DOHH2 (cell line): ENCODE measurements at regions not wholly inside any gene's neighbourhood (a gene's known extent, or its start where the extent isn't known, plus 50 kb on each side); places are given as distances from the start of the nearest gene placed in this dataset.

ENCODE experiments used
- H3F3A ChIP-seq: fragments of 200-600 bp; sonication (generic), shearing (Covaris generic); 2 replicates; pipeline ENCODE4 v1.6.0; 2016; ENCODE audit warnings: antibody characterized with exemption, mild to moderate bottlenecking; ENCODE audit not compliant: control insufficient read depth, insufficient read depth
- H3K27ac ChIP-seq: fragments of 200-600 bp; sonication (generic); 2 replicates; pipeline ENCODE4 v1.5.1; 2014; ENCODE audit warnings: low read depth, mild to moderate bottlenecking, low read length, moderate library complexity
- H3K27me3 ChIP-seq: fragments of 200-600 bp; sonication (generic); 2 replicates; pipeline ENCODE4 v1.6.1; 2014; ENCODE audit warnings: mild to moderate bottlenecking, low read length, mixed read lengths; ENCODE audit not compliant: control insufficient read depth
- H3K36me3 ChIP-seq: fragments of 200-600 bp; sonication (generic); 2 replicates; pipeline ENCODE4 v1.6.1; 2014; ENCODE audit warnings: mild to moderate bottlenecking, low read length, moderate library complexity, mixed read lengths; ENCODE audit not compliant: control insufficient read depth
- H3K4me1 ChIP-seq: fragments of 200-600 bp; sonication (generic); 2 replicates; pipeline ENCODE4 v1.6.1; 2014; ENCODE audit warnings: mild to moderate bottlenecking, low read length, mixed read lengths; ENCODE audit not compliant: control insufficient read depth
- H3K4me2 ChIP-seq: fragments of 200-600 bp; sonication (generic); 2 replicates; pipeline ENCODE4 v1.6.0; 2014; ENCODE audit warnings: mild to moderate bottlenecking, low read length, moderate library complexity
- H3K4me3 ChIP-seq: fragments of 200-600 bp; sonication (generic); 2 replicates; pipeline ENCODE4 v1.5.1; 2014; ENCODE audit warnings: mild to moderate bottlenecking, low read length, mixed read lengths
- H3K79me2 ChIP-seq: fragments of 200-600 bp; sonication (generic); 2 replicates; pipeline ENCODE4 v1.6.1; 2014; ENCODE audit warnings: mild to moderate bottlenecking, low read length, mixed read lengths; ENCODE audit not compliant: control insufficient read depth
- H3K9me2 ChIP-seq: fragments of 200-600 bp; sonication (generic); replicated peaks from 2 replicates; pipeline ENCODE4 v1.6.1; 2014; ENCODE audit warnings: mild to moderate bottlenecking, low read length, mixed read lengths; ENCODE audit not compliant: control insufficient read depth
- H3K9me3 ChIP-seq: fragments of 200-600 bp; sonication (generic); 2 replicates; pipeline ENCODE4 v1.6.1; 2014; ENCODE audit warnings: antibody characterized with exemption, low read length, mixed read lengths; ENCODE audit not compliant: control insufficient read depth, insufficient read depth
- H4K20me1 ChIP-seq: fragments of 200-600 bp; sonication (generic); 2 replicates; pipeline ENCODE4 v1.6.0; 2014; ENCODE audit warnings: low read depth, mild to moderate bottlenecking, antibody characterized with exemption, low read length, moderate library complexity; ENCODE audit not compliant: control insufficient read depth, insufficient read depth
- EZH2phosphoT487 ChIP-seq: fragments of 200-600 bp; sonication (generic); IDR thresholded peaks from 2 replicates; pipeline ENCODE4 v1.6.1; 2017; ENCODE audit warnings: borderline replicate concordance, mild to moderate bottlenecking, antibody characterized with exemption, low read length, moderate library complexity, mixed read lengths
- TF ChIP-seq, protein P1 (sequence below): fragments of 200-600 bp; sonication (generic); IDR thresholded peaks from one replicate; pipeline ENCODE4 v1.5.1; 2014; ENCODE audit warnings: antibody characterized with exemption, mild to moderate bottlenecking, low read depth, low read length; ENCODE audit not compliant: poor library complexity, severe bottlenecking

DNA sequence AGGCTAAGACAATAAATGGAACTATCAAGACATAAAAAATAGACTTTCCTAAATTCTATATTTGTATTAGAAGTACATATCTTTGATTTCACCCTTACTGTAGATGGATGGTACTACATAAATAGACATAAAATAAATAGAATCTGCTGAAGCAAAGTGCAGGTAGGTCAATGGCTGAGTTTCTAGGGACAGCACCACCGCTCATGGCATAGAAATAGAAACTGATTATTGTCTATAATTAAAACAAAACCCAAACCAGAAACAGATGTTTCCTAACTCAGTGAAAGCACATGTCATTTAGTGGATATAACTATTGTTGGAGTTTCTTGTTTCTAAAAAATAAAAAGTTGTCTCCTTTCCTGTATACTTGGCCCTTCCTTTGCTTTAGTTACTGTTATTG, 387.3 kb upstream of the ADGRL3 start:
- Histone ChIP-seq H3K79me2 (no peaks in the 10 kb centered on the region), H3K4me2 (no peak overlapping the region)
- no peak for TF ChIP-seq EZH2phosphoT487
- TF ChIP-seq, protein P1, sequence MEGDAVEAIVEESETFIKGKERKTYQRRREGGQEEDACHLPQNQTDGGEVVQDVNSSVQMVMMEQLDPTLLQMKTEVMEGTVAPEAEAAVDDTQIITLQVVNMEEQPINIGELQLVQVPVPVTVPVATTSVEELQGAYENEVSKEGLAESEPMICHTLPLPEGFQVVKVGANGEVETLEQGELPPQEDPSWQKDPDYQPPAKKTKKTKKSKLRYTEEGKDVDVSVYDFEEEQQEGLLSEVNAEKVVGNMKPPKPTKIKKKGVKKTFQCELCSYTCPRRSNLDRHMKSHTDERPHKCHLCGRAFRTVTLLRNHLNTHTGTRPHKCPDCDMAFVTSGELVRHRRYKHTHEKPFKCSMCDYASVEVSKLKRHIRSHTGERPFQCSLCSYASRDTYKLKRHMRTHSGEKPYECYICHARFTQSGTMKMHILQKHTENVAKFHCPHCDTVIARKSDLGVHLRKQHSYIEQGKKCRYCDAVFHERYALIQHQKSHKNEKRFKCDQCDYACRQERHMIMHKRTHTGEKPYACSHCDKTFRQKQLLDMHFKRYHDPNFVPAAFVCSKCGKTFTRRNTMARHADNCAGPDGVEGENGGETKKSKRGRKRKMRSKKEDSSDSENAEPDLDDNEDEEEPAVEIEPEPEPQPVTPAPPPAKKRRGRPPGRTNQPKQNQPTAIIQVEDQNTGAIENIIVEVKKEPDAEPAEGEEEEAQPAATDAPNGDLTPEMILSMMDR = no peak

DNA sequence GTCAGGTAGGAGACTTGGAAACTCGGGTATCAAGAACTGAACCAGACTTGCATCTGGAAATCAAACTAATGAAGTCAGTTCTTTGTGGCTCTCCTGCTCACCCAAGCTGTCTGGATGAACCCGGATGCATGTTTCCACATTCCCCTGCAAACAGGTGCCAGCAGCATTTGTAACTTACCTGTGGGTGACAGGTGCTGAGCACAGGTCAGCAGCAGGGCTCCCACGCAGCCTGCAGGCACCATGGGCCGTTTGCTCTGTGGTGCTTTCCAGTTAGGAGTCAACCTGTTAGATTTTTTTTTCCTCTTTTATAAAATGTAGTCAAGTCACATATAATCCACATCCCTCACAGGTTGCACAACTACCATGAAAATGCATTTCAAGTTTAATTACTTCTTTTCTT, 385.6 kb upstream of the ADGRL3 start:
- H3F3A ChIP-seq = no peaks in the 10 kb centered on the region
- no peaks in the 10 kb centered on the region for H3K79me2 ChIP-seq

More for the DNA sequence above, 387.3 kb upstream of the ADGRL3 start:
- H3K27me3 ChIP-seq = no peaks in the 10 kb centered on the region
- H3K9me2 ChIP-seq = no peaks in the 10 kb centered on the region
- H3K4me1 ChIP-seq = no peaks in the 10 kb centered on the region
- H3K9me3 ChIP-seq = no peaks in the 10 kb centered on the region
- H3K36me3 ChIP-seq = no peaks in the 10 kb centered on the region
- no peak overlapping the region for H3K27ac ChIP-seq
- H3F3A ChIP-seq = no peaks in the 10 kb centered on the region
- H3K4me3 ChIP-seq = no peak overlapping the region
- H4K20me1 ChIP-seq = no peaks in the 10 kb centered on the region

DNA sequence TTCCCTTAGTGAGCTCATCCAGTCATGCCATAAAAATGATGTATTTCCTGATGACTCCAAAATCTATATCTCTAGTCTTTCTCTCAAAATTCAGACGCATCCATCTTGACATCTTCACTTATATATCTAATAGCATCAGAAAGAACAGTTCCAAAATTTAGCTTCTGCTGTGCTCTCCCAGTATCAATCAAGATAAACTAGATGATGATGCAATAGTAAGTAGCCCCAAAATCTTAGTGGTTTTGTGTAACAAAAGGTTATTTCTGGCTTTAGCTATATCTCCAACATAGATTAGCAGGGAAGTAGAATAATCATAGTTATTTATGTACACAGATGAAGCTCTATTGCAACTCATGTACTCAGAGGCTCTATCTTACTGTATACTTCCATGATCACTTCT, 382.5 kb upstream of the ADGRL3 start:
- no peak overlapping the region for H3K4me2 ChIP-seq
- no peaks in the 10 kb centered on the region for H3F3A ChIP-seq
- H4K20me1 ChIP-seq = no peaks in the 10 kb centered on the region
- no peaks in the 10 kb centered on the region for H3K9me3 ChIP-seq
- no peaks in the 10 kb centered on the region for H3K4me1 ChIP-seq
- no peak overlapping the region for H3K27ac ChIP-seq
- no peak for TF ChIP-seq EZH2phosphoT487
- TF ChIP-seq, protein P1 = no peak
- no peaks in the 10 kb centered on the region for H3K79me2 ChIP-seq
- H3K36me3 ChIP-seq = no peaks in the 10 kb centered on the region
- no peaks in the 10 kb centered on the region for H3K9me2 ChIP-seq
- H3K27me3 ChIP-seq = no peaks in the 10 kb centered on the region
- H3K4me3 ChIP-seq = no peak overlapping the region

More for the DNA sequence above, 385.6 kb upstream of the ADGRL3 start:
- Histone ChIP-seq H3K9me3 (no peaks in the 10 kb centered on the region), H3K4me1 (no peaks in the 10 kb centered on the region), H3K27ac (no peak overlapping the region), H3K4me3 (no peak overlapping the region), H3K27me3 (no peaks in the 10 kb centered on the region), H3K9me2 (no peaks in the 10 kb centered on the region), H3K36me3 (no peaks in the 10 kb centered on the region), H4K20me1 (no peaks in the 10 kb centered on the region), H3K4me2 (no peak overlapping the region)
- no peak for TF ChIP-seq EZH2phosphoT487
- TF ChIP-seq, protein P1 = no peak

DNA sequence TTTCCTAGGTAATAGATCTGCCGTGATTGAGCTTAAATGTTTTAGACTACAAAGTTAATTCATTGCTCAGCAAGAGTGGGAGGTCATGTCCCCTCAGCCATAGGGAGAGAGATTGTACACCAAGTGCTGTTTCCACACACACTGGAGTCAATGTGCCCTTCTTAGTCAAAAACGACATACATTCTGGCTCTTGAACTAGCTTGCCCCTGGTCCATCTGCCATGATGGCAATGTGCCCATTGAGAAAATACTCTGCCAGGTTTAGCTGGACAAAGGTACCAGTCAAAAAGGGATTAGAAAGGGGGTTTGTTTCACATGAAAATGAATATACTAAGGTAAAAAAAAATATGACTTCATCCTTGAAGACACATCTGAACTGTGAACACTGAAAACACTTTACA, 377.1 kb upstream of the ADGRL3 start:
- Histone ChIP-seq H3K9me3 (no peaks in the 10 kb centered on the region), H3K4me1 (no peaks in the 10 kb centered on the region), H3K79me2 (no peaks in the 10 kb centered on the region), H3K9me2 (no peaks in the 10 kb centered on the region), H4K20me1 (no peaks in the 10 kb centered on the region), H3F3A (no peaks in the 10 kb centered on the region), H3K27ac (no peak overlapping the region), H3K27me3 (no peaks in the 10 kb centered on the region), H3K4me3 (no peak overlapping the region), H3K36me3 (no peaks in the 10 kb centered on the region), H3K4me2 (no peak overlapping the region)
- TF ChIP-seq EZH2phosphoT487 = no peak
- TF ChIP-seq, protein P1 = no peak
